ENCODE measurements at regions not wholly inside any gene's neighbourhood (a gene's known extent, or its start where the extent isn't known, plus 50 kb on each side); places are given as distances from the start of the nearest gene placed in this dataset.
A peak's percentile ranks its signal among the peaks of the same experiment; 100 is the strongest.
"Not testable (repeated sequence)": the region's sequence is repeated elsewhere in the genome, so short reads cannot be mapped to it uniquely, and the experiment has no call there.

DNA sequence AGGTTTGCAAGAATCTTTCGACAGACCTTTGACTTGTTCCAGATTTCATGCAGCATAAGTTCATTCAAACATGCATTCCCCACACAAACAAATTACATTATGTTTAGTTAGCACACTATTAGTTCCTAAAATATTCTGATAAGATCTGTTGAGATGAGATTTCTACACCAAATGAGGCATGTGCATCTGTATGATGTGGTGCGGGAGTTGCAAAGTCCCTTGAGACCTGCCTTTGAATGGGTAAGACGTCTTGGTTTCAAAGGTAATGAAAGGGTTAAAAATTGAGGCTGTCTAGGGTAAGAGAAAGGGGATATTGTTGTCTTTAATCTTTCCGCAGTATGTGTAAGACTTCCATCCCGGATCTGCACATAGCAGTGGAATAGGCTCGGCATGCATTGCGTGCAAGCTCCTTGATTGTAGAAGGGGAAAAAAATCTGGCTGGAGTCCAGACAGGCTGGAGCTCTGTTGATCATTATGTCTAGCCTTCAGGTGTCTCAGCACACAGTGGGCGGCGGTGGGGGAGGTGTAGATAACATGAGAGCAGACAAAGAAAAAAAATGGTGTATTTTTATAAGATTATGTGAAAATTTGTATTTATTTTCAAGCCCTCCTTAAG lies 296.6 kb downstream of the PTPRC start:
- DNase-seq = peak; percentile 49 to 54

DNA sequence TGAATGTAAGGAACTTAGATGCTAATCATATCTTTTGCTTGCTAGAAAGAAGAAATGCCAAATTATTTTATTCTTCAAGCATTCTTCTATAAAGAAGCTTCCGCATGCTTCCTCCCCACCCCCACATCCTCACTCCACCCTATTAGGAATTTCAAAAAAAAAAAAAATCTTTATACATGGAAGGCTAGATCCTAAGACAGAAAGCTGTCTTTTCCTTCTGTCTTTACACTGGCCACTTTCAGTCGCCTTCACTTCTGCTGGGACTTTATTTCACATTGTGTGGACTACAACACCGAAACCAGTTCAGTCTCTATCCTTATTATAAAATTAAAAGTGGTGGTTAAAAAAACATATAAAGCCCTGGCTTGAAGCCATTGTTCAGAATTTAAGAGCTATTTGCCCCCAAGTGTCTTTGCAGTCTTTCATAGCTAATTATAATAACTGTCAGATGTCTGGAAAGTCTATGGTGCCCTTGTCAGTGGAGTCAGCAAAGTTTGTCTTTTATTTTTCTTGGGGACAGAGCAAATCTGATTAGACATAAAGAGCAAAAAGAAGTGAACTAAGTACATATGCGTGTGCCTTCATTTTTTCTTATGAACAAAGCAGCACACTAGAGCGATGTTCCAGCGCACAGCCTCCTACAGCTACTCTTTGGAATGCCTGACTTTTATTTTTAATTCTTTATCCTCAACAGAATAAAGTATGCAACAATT lies 297.7 kb downstream of the PTPRC start:
- no peak for DNase-seq

DNA sequence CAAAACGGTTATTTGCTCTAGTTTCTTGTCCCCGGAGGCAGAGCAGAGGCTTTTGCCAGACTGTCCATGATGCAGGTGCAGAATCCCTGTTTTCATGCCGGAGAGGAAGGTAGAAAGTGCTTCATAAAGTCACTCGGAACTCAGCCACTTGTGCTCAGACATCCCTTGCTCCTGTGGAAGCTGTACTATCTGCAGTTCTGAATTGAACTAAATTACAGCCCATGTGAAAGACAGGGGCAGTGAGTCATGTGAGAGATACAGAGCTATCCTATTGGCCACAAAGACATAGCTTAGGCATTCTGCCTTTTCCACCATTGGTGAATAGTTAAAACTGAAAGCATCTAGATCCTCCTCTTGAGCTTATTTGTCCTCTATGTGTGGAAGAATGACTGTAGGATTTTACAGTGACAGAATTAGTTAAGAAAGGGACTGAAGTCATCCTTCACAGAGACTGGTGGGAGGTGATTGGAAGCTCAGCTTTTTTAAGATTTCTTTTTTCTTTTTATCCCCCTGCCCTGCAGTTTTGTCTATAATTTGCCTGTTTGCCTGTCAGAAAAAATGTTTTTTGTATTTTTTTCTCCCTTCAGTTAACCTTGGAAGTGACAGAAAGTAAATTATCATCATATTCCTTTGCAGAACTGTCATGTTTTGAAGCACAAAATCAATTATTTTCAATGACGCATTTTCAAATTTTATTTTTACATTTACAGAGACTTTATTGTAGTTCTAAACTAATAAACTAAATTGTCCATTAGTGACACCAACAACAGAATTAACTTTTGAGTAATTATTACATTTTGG lies 298.6 kb downstream of the PTPRC start:
- DNase-seq = no peak

DNA sequence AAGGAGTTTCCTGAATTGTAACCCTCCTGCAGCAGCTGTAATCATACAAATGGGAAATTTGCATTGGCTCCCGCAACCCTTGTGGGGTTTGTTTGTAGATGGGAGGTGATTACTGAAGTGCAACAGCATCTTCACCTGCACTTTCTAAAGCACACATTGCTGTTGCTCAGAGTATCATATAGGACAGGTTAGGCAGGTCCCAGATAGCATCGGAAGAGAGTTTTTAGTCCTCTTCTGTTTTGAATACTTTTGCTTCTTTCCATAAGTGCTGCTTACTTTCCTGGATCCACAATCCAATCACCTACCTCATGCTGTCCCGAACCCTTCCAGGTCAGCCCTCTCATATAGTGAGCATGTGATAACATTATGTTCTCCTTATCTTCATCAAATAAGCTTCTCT lies 300.4 kb downstream of the PTPRC start:
- no peak for DNase-seq

DNA sequence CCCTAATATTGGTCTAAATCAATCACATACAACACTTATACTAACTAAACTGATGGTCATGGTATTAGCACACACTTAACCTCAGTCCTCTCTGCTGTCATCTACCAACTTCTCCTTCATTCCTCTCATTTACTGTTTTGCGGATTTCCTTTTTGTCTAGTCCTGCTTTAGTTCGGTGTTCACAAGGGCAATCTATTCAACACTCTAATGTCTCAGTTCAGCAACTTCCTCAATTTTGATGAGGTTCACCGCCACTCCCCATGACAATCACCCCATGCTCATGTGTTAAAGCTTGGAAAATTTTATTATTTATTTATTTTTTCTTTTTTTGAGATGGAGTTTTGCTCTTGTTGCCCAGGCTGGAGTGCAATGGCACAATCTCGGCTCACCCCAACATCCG lies 301.1 kb downstream of the PTPRC start:
- no peak for DNase-seq

DNA sequence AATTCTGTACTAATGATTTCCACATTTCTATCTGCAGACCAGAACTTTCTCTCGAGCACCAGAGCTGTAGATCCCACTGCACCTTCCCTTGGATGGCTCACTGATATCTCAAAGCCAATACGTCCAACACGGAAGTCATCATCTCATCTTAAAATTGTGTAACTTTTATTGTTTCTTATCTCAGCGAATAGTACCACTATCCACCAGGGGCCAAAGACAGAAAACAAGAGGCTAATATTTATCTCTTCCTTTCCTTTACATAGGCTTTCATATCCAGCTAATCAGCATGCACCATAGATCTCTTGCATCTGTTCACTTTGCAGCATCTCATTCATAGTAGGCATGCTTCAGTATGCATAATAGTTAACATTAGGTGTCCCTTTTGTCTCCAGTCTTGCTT lies 303.6 kb downstream of the PTPRC start:
- no peak for DNase-seq

DNA sequence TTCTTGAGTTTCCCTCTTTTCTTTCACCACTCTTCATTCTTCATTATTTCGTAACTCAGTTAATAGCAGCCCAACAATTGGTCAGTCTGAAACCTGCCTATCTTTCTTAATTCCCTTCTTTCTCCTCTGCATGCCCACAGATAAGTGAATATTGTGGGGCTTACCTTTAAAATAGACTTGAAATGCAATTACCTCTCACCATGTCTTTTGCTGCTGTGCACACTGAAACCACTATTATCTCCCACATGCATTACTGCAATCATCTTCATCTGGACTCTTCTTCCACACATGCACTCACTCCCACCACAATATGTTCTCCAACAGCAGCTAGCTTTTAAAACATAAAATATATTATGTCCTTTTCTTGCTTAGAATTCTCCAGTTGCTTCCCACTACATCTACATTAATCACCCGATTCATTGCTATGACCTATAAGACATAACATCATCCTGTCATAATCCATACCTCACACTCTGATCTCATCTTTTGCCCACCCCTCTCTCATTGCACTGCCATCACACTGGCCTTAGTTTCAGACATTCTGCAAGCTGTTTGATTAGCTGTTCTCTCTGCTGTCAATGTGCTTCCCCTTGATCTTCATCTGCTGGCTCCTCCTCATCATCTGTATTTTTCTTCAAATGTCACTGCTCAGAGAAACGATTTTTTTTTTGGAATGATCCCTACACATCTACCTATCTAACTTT lies 304.8 kb downstream of the PTPRC start:
- no peak for DNase-seq

DNA sequence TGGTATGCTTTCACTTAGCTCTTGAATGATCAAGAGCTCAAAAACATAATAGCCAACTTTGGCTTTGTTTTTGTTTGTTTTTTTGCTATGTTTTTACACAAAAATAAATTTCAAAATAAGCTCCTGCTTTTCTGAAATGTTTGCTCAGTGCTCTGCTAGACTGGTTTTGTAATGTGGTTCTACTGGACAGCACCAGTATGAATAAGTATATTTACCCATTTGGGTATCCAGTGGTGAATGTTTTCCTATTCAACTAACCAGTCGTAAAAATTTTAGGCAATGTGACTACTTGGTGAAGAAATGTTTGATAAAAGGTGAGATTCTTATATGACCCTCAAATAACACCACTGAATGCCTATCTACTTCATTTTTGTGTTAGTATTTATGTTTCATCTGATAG lies 308.6 kb downstream of the PTPRC start:
- DNase-seq = no peak

DNA sequence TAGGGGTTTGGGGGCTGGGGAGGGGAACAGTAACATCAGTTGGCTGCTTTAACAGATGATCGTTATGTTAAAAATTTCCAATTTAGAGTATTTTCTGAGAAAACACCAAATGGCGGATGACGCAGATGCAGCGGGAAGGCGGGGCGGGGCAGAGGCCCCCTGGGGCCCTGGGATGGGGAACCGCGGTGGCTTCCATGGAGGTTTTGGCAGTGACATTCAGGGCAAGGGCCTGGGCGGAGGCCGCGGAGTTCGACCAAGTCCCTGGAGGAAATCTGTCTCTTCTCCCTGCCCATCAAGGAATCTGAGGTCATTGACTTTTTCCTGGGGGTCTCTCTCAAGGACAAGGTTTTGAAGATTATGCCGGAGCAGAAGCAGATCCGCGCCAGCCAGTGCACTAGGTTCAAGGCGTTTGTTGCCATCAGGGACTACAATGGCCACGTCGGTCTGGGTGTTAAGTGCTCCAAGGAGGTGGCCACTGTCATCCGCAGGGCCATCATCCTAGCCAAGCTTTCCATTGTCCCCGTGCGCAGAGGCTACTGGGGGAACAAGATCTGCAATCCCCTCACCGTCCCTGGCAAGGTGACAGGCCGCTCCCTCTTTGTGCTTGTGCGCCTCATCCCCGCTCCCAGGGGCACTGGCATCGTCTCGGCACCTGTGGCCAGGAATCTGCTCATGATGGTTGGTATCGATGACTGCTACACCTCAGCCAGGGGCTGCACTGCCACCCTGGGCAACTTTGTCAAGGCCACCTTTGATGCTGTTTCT lies 310.2 kb downstream of the PTPRC start:
- no peak for DNase-seq

DNA sequence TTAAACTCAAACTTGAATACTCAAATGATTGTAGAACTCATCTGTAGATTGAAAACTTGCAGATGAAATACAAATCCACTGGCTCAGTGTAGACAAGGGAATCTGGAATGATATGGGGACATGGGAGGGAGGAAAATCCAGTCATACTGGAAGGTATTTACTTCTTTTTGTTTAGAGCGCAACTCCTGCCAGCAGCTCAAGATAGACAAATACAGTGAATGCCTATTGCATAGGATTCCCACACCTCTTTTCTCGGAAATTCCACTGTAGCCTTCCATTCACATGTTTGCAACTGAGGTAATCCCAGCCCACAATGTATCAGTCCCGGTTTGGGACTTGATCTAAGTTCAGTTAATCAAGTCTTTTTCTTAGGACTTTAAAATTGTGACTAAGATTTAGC lies 311.2 kb downstream of the PTPRC start:
- no peak for DNase-seq

DNA sequence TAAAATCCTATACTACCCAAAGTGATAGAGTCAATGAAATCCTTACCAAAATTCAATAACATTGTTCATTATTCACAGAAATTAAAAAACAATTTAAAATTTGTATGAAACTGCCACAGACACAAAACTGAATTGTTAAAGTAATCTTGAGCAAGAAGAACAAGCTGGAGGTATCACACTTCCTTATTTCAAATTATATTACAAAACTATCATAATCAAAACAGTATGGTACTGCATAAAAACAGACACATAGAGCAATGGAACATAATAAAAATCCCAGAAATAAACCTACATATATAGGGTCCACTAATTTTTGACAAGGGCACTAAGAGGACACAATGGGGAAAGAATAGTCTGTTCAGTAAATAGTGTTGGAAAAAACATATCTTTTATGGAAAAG lies 316.2 kb downstream of the PTPRC start:
- DNase-seq = no peak

DNA sequence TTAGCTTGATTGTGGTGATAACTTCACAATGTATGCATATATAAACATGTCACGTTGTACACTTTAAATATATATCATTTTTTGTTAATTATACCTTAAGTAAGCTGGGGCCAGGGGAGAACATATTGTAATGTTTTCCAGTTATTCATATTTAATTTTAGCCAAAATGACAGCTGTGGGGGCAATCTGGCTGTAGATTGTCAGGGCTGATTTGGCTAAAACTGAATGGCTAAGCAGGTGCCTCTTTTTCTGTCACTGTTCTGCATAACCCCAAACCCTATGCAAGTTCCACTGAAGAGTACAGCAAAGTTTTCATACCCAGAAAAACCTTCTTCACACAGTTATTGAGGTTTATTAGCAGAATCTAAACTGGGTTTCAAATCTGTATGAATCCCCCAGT lies 318.2 kb downstream of the PTPRC start:
- DNase-seq = no peak

DNA sequence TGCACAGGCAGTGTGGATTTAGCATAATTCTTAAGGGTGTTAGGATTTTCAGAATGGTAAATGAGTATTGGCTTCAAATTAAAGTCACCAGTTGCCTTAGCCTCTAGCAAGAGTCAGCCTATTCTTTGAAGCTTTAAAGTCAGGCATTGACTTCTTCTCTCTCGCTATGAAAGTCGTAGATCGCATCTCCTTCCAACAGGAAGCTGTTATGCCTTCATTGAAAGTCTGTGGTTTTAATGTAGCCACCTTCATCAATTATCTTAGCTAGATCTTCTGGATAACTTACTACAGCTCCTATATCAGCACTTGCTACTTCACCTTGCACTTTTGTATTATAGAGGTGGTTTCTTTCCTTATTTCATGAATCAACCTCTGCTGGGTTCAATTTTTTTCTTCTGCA lies 320.2 kb downstream of the PTPRC start:
- DNase-seq = no peak

DNA sequence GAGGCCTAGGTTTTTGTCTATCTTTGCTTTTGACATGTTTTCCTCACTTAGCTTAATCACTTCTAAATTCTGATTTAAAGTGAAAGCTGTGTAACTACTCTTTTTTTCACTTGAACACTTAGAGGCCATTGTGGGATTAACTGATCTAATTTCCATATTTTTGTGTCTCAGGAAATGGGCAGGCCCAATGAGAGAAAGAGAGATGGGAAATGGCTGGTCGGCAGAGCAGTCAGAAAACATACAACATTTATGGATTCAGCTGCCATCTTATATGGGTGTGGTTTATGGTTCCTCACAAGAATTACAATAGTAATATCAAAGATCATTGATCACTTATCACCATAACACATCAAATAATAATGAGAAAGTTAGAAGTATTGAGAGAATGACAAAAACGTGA lies 320.8 kb downstream of the PTPRC start:
- no peak for DNase-seq

DNA sequence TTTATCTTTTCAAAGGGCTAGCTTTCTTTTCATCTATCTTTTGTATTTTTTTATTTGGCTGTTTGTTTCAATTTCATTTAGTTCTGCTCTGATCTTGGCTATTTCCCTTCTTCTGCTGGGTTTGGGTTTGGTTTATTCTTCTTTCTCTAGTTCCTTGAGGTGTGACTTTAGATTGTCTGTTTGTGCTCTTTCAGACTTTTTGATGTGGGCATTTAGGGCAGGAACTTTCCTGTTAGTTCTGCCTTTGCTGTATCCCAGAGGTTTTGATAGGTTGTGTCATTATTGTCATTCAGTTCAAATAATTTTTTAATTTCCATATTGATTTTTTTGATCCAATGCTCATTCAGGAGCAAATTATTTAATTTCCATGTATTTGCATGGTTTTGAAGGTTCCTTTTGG lies 325.0 kb downstream of the PTPRC start:
- DNase-seq = not testable (repeated sequence)

DNA sequence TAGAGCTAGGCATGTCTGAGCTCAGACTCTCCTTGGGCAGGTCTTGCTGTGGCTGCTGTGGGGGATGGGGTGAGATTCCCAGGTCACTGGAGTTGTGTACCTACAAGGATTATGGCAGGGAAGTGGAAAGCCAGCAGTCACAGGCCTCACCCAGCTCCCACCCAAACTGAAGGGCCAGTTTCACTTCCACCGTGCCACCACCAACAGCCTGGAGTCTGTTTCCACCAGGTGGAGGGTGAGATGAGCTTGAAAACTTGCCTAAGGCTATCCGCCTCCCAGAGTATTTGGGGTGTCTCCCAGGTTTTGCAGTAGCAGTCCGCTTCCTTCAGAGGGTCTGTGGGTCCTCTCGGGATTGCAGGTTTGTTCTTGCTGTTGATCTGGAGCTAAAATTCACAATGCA lies 327.7 kb downstream of the PTPRC start:
- DNase-seq = no peak

DNA sequence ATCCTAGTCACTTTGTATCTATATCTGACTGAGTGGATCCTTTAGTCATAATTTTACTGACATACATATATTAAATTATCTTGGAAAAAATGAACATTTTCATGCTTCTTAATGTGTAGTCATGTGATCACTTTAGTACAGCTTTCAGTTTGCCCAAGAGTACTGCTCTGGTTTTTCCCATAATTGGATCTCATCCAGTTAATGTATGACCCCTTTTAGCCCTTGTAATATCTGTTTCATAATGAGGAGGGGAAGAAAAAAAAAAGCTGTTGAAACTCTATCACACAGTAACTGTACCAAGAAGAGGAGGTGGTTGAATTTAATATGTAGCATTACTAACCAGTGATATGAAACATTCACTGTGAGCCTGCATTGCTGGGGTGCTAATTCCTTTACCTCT lies 328.7 kb downstream of the PTPRC start:
- no peak for DNase-seq

DNA sequence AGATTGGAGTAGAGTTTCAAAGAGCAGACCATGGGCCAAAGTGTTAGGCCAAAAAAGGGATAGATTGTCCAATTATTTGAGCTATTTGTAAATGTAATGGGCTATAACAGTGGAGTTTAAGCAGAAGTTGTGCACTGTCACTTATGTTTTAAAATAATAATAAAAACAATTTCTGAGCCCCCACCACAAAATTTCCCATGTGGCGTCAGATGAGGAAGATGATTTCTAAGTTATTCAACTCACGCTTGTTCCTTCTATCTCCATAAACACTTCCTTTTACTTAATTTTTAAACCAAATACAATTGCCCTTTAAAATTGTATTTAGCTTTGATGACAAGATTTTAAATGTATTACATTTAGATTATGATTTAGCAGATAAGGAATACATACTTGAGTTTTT lies 330.0 kb downstream of the PTPRC start:
- DNase-seq = no peak

DNA sequence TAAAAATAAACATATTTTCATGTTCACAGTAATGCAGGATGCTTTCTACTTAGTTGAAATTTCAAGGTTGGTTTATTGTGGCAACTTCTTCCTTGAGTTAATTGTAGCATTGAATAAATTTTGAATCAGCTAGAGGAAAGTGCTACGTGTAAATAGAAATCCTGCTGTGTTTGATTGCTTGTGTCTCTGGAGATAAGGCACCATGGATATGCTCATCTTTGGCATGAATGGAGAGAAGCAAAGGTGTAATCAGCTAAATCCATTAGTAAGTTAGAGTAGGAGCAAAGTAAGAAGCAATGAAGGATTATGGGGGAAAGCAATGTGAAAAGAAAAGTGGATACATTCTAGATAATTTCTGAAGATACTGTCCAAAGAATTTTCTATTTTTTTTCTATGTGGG lies 331.1 kb downstream of the PTPRC start:
- no peak for DNase-seq

DNA sequence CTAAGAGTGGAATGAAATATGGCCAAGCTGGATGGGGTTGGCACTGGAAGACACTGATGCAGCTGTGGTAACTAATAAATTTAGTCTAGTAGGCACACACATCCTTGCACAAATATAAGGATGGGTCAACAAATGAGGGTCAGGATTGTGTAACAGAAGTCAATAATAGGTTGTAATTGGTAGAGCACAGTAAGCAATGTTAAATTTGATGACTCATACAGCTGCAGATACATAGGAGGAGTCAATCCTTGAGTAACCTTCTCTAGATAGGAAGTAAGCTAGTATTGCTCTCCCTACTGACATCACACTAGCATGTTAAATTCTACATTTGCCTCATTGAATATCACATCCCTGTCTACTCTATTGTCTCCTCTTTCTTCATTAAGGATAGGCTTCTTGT lies 332.1 kb downstream of the PTPRC start:
- DNase-seq = no peak

DNA sequence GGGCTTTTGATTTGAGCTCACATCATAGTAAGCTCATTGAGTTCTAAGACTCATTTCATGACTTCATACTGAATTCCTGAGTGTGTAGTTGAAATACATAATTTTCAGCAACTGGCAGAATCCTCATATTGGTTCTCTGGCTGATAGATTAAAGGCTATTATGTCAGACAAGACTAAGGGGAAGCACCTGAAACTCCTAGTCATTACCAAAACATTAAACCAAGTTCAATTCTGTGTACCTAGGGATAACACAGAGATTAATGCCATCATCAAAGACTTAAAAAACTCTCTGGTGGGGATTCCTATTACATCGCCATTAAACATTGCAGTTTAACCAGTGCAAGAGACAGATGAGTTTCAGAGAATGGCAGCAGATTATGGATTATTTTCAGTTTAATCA lies 339.1 kb downstream of the PTPRC start:
- no peak for DNase-seq

DNA sequence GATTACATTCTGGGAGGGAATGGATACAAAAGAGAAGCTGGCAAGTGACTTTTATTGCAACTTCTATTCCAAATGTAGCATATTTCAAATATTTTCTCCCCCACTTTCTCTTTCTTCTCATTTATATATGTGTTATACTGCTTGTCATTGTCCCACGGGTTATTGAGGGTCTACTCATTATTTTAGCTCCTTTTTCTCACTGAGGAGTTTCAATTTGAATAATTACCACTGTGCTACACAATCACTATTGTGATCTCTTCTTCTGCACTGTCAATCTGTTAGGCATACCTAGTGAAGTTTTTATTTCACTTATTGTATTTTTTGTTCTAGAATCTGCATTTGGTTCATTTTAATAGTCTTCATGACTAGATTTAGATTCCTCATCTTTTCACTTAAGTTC lies 339.7 kb downstream of the PTPRC start:
- no peak for DNase-seq

DNA sequence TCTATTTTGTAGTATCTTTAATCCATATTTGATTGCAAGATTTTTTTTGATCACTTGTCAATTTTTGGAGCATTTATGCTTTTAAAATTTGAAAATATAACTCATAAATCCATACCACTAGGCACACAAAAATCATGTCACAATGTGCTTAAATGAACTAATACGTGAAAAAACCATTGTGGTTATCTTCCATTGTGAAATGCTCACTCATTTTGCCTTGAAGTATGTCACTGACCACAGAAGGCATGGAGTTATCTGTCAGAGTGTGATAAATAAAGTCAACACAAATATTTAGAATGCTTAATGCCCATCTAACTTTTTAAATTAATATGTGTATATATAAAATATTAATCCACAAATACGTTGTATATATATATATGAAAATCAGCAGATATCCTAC lies 347.2 kb downstream of the PTPRC start:
- DNase-seq = no peak
